Stimulated activated CD8-positive, alpha-beta memory T cell treated with anti-CD3 and anti-CD28 coated beads, Interleukin-2, amount 100 ng/mL, for 1 hour (primary cell): ENCODE measurements at regions not wholly inside any gene's neighbourhood (a gene's known extent, or its start where the extent isn't known, plus 50 kb on each side); places are given as distances from the start of the nearest gene placed in this dataset.
"Not testable (repeated sequence)": the region's sequence is repeated elsewhere in the genome, so short reads cannot be mapped to it uniquely, and the experiment has no call there.

Experiments
- DNase-seq, 2 donors: peaks; one replicate each; pipeline ENCODE4 v3.0.0-alpha.2; 2020; ENCODE audit warnings: low read depth in 2 of 2

DNA sequence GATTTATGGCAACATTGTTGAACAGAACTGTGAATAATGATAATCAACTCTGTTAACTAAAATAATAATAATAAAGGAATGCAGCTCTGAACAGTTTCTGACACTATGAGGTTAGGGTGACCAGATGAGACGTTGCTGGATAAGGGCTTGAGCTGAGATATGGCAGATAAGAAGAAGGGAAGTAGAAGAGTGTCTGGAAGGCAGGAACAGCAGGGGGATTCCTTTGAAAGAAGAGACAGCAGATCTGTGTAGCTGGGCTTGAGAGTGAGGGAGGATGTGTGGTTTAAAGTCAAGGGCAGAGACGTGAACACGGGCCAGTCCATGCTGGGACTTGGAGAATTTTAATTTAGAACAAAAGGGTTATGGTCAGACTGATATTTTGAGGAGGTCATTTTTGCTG lies 273.1 kb upstream of the SLC14A2 start:
- DNase-seq, result no peak

DNA sequence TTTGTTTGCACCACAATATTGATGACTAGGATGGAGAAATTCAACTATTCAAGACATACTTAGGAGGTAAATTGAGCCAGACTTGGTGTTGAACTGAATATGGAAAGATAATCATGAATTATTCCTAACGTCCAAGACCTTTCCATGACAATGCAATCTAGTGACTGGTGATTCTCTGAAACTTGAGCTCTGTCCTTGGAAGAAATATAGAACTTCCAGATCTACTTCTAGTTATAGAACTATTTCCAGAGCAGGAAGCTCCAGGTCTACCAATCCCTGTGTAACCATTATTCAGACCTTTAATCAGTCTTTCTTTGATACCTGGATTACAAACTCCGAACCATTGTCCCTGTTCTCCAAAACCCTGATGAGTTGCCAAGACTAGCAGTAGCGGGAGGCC lies 272.6 kb upstream of the SLC14A2 start:
- no peak for DNase-seq

DNA sequence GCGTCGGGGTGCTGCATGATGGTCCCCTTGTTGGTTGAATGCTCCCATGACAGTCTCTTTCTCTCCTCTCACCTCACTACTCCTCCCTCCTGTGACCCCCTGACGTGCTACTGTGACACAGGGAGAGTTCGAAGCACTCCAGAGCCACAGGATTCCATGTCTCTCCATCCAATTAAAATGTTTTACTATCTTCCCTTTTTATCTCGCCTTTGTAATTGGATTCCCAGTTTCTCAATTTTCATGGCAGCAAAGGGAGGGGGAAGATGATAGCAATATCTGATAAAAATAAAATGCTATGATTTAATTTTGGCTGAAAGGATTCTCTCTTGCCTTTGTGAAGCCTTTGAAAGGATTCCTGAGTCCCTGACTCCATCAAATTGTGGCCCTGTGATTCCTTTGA lies 271.9 kb upstream of the SLC14A2 start:
- no peak for DNase-seq

DNA sequence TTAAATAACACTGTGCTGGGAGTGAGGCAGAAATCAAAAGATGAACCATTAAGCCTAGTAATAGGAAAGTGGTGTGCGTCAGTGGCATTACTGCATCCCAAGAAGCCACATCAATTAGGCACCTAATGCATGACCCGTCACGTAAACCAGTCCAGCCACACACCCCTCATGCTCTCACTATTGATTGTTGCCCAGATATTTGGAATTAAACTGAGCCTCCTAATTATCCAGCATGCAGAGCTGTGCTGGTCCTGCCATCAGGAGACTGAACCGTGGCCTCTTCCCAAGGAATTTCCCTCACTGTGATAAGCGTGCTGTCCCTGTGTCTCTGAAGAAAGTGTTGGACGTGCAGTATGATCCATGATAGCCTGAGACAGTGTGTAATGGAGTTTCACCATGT lies 270.6 kb upstream of the SLC14A2 start:
- DNase-seq, result not testable (repeated sequence)

DNA sequence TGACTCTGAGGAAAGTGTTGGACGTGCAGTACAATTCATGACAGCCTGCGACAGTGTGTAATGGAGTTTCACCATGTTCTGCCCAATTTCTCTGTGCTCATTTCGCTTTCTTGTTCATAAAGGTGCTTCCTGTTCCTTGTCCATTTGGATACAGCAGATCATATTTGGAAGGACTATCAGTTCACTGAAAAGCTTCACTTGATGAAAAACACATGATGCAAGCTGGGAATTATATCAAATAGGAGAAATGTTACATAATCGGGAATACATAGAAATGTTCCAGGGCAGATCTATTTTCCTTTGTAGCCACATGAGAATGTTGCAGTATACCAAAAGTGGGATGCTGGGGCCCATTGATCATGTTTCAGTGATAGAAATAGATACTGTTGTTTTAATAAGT lies 266.3 kb upstream of the SLC14A2 start:
- no peak for DNase-seq

DNA sequence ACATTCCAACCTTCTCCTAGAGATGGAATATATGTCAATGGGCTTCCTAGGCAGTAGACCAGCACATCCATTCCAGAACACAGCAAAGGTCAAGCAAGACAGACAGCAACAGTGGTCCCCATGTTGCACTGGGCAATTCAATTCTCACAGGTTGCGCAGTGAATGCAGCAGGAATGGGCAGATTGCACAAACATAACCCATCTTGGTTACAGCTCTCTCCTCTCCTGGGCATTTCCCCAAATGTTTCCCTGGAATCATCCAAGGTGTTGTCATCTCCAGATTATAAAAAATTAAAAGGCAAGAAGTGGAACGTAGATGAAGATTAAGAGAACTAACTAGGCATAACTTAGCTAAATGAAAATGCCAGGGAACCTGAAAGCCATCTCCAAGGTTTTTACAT lies 265.8 kb upstream of the SLC14A2 start:
- no peak for DNase-seq

DNA sequence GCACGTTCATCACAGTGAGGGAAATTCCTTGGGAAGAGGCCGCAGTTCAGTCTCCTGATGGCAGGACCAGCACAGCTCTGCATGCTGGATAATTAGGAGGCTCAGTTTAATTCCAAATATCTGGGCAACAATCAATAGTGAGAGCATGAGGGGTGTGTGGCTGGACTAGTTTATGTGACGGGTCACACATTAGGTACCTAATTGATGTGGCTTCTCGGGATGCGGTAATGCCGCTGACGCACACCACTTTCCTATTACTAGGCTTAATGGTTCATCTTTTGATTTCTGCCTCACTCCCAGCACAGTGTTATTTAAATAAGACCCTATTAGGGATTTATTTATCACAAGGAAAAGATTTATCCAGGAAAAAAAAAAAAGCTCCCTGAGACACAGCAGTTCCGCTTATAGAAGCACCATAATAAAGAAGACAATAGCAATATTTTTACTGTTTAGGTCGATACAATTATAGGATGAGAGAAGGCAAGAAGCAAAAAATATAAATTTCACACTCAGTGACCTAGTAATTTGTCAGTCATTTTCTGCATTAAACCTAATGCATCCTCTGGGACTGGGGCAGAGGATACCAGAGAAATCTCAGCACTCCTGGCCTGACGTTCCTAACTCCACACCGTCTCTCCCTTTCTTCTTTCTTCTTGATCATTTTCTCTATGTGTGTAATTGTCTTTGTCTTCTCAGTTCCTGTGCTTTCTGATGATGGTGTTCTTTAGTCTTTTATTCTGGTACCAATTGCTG lies 264.7 kb upstream of the SLC14A2 start:
- no peak for DNase-seq

DNA sequence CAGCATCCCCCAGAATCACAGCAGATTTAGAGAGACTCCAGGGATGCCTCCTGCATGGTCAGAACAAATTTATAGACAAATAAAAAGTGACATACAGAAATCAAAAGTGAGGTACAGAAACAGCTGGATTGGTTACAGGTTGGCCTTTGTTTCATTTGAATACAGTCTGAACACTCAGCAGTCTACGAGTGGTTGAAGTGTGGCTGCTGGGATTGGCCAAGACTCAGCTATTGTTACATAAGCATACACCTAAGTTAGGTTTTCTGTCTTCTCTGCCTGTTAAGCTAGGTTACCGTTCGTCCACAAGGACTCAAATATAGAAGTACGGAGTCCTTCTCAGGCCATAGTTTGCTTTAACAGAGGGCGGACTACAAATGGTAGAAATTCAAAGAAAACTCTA lies 262.4 kb upstream of the SLC14A2 start:
- DNase-seq, result no peak

DNA sequence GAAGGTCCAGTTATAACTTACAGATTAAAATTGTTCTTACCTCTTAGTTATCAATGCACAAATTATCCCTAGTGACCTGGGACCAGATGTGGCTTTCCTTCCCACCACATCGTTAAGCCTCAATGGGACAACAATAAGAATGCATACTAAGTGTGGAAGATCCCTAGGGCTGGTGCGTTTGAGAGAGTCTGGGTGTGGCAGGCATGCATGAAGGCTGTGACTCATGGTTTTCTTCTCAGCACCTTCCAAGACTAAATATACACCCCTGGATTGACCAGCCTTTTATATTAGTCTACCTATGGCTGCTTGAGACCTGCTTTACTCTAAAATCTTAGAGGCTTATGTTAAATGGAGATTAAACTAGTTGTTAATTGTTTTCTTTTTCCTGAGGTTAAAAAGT lies 261.7 kb upstream of the SLC14A2 start:
- no peak for DNase-seq

DNA sequence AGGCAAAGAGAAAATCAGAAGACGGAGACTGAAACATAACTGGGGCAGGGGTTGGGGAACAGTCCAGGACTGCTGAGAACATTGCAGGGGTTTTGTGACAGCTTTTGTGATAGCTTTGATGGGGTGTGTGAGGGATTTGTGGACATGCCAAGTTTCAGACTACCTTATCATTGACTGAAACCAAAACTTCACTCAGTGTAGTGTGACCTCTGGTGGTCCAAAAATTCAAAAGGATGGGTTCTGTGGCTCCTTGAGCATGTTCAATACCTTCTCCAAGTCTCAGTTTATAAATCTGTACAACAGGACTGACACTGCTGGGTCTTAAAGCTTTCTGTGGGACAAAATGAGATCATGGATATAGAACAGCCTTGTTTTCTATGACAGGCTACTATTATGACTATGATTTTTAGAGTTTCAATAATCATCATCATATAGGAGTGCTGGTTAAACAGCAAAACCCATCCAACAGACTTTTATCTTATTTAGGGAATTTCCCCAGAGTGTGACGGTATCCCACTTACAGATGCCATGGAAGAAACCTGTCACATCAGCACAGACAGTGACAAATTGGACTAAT lies 259.2 kb upstream of the SLC14A2 start:
- no peak for DNase-seq

DNA sequence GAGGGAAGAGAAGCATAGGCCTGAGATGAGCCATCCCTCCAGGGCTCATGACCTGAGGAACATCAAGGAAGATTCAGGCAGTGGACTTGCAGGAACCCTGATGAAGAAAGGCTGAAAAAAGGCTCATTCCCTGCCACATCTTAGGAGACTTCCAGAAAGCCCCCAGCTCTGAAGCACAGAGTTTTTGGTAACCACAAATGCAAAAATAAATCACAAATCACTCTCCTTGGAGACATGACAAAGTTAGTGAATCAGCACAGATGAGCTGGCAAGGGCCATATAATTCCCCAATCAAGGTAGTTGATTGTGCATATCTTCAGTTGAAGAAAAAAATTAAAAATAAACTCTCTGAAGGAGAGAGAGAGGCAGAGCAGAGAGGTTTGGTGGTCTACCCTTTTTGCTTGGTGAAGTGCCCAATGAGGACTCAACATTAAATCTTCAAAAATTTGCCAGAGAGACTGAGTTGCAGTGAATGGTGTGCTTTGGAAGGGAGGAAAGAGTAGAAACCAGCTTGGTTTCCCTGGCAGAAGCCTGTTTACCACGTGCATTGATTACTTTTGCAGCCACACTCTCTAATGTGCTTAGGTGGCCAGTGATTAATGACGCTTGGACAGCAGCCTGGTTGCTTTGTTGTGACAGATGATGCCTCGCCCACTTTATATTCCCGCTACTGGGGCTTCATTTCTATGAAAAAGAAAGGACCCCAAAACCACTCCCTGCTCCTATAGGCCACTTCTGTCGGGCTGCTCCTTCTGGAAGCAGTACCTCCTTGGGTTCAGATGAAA lies 257.4 kb upstream of the SLC14A2 start:
- DNase-seq, result no peak

DNA sequence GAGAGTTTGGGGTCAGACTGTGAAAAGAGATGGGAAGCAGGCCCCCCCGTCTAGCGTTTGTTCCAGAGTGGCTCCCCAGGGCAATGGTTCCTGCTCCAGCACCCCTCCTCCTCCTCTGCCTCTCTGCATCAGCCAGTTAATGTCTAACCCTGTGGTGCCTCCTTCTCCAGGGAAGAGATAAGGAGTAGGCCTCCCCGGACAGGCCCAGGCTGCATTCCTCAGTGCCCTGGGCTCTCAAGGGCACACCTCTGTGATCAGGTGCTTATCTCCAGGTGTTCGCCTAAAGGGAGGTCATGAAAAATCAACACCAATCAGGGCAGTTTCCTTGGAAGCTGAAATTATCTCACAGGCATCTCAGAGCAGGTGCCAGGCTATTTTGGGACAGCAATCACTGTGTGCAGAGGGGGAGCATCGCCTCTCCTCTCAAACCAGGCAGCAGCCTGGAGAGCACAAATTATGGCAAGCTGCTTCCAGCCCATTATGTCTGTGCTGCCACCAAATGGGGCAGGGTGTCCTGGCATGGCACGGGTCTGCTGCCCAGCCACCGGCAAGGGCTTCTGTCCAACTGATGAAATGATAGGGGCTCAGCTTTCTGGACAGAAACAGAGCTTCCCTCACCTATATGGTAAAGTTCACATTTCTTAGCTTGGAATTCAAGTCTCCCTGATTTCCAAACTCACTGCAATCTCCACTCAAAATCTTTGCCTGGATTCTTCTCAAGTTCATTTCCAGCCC lies 255.8 kb upstream of the SLC14A2 start:
- no peak for DNase-seq

DNA sequence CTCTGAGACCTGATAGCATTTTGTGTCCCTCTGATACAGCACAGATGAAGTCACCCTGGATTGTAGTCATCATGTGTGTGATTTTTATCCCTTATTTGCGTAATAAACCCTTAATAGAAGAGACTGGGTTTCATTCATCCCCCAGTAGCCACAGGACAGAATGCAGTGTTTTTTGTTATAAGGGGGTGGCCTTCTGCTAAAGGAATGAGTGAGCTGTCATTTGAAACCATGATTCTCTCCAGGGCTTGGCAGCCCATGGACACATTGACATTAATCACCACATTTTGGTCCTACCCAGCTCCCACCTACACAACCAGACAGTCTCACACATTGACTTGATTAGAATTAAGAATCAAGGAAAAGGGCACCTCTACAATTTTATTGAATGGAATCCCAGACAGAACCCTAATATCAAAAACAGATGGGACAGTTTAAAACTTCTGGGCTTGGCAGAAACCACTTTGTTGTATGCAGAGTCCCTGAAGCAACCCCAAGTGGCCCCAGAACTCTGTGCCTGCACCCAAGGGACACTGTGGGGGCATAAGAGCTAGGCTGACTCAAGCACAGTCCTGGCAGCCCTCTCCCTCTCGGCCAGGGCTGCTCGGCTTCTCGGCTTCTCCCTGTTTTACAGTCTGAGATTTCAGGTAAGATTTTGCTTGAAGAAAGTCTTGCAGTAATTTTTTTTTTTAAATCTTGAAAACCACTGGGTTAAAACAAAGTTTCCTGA lies 254.0 kb upstream of the SLC14A2 start:
- DNase-seq, result no peak

DNA sequence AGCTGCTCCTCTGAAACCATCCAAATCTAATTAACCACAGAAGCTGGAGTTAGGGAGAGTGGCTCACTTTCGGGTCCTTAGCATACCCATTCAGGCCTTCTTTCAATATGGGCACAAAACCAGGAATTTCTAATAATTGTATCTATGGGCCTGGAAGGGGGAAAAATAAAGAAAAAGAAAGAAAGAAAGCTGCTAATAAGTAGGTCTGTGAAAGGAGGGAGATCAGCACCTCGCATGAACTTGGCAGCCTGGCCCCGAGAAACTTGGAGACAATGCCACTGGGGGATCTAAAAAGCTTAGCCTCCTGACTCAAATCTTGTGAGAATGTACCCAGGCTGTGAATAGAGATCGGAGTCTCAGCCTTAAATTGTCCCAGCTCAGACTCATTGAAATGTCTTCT lies 252.1 kb upstream of the SLC14A2 start:
- DNase-seq, result no peak

DNA sequence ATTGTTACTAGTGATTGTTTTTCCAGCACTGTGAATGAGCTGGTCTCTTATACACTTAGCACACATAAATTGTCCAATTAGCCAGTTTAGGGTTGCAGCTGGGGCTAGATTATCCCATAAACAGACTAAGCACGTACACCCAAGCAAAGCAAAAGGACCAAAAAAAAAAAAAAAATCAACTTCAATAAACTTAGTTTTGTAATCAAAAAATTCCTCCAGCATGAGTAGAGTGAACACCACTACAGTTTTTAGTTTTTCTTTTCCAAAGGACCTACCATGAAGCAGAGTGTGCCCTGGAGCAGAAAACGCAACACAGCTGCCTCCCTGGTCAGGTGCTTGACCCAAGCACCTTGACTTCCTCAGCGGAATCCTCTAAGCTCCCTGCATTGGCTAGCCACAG lies 249.4 kb upstream of the SLC14A2 start:
- DNase-seq, result no peak

DNA sequence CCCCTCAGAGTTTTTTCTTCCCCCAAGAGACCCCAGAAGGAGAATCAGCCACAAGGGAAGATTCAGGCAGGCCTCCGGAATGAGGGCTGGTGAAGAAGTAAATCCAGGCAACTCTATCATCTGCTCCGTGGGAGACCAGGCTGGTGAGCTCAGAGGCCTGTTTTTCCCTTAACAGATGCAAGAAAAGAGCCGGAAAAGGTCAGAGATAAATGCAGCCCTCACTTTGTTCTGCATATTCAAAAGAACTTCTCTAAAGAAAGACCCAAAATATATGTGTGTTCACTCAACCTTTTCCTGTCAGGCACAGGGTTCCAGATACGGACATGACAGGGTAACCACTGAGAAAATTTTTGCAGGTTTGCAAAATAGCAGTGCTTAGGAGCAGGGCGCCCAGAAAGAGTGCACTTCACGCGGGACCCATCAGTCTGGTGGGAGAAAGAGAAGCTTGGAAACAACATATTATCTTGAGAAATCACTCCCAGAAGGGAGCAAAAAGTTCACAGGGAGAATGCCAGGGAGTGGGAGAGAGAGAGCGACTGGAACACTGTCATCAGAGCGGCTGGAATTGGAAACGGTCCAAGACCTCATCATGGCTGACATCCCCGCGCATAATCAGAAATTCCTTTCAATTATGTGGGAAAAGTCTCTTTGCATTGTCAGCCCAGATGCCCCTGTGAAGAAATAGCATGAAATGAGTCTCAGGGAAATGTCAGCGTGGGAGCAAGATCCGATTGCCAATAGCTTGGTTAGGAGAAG lies 244.8 kb upstream of the SLC14A2 start:
- DNase-seq, result no peak

DNA sequence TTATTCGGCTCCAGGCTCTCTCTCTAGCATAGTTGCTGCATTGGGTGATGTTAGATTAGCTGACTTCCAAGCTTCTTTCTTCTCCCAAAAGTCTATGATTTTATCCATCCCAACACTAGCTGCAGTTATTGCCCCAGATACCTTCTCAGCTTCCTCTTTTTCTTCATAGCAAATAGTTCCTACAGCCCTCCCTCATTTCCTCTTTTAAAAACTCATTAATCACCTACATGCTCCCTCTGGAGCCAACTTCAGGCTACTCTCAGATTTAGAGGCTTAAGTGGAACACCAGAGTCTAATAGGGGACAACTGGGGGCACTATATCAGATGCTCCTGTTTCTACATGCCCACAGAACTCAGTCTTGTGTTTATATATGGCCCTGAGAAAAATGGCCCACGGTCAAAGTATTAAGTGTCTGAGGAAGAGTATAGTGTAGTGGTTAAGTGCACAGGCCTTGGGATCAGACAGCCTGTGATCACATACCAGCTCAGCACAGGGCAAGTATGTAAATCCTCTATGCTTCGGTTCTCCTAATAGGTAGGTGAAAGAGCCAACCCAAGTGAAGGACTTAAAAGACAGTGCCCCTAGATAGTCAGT lies 241.9 kb upstream of the SLC14A2 start:
- no peak for DNase-seq

DNA sequence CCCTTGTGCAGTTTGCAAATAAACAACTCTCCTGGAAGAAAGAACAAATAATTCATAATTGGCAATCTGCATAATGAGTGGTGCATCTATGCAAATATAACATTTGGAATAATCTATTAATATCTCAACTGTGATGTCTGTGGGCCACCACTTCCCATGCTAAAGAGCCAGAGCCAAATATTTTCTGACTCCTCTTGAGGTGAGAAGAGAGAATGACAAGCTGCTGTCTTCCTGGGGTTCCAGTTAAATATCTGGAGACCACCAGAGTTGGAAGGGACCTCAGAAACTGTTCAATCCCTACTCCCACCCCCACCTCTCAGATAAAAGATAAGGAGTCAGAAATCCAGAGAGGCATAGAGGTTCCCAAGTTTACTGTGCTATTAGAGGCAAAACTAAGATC lies 241.0 kb upstream of the SLC14A2 start:
- DNase-seq, result no peak

DNA sequence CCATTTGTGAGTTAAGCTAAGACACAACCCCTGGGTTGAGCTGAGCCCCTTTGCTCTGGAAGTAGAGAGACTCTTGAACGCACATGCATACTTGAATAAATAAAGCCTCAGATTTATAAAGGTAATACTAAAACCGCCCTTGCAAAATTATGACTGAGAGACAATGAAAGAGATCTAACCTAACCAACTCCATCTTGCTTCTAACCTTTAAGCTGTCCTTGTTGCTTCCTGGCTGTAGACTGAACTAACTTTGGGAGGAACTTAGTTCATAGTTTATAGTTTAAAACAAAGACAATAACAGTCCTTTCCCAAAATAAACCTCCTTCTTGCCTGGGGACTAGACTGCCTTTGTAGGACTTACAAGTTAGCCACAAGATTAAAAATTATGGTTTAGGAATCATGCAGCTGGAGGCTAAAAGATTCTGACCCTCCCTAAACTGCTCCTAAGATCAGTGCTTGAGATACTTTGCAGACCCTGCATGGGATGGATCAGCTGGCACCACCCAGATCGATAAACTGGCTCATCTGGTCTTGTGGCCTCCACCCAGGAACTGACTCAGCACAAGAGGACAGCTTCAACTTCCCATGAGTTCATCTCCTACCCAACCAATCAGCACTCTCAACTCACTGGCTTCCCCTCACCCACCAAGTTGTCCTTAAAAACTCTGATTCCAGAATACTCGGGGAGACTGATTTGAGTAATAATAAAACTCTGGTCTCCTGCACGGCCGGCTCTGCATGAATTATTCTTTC lies 240.2 kb upstream of the SLC14A2 start:
- DNase-seq, result no peak

DNA sequence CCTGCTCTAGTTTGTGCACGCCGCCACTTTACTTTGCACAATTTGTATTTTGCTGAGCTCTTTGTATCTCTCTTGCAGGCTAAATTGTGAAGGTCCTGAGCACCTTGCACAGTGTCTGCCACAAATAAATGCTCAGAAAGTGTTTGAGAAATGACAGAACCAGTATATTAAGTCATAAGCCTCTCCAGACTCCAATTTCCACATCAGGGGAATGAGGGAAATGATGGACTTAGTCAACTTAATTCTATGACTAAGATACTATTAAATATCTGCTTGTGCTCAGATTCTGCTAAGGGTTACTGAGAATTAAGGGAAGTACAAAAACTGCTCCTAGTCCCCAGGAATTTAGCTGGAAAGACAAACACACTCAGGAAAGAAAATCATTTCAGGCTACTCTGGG lies 239.1 kb upstream of the SLC14A2 start:
- DNase-seq, result no peak
